Glutamatergic neuron (in vitro differentiated cells): ENCODE measurements at regions not wholly inside any gene's neighbourhood (a gene's known extent, or its start where the extent isn't known, plus 50 kb on each side); places are given as distances from the start of the nearest gene placed in this dataset.

Experiments
- DNase-seq: peaks from one replicate; pipeline ENCODE4 v3.0.0; 2022
- H3K27ac Mint-ChIP-seq: one replicate; pipeline ENCODE4 v1.8.0; 2020; ENCODE audit warnings: mild to moderate bottlenecking, mixed read lengths, inconsistent platforms; ENCODE audit not compliant: unreplicated experiment
- H3K27me3 Mint-ChIP-seq: one replicate; pipeline ENCODE4 v1.8.0; 2020; ENCODE audit warnings: mild to moderate bottlenecking, moderate library complexity, mixed read lengths, inconsistent platforms; ENCODE audit not compliant: unreplicated experiment
- H3K36me3 Mint-ChIP-seq: one replicate; pipeline ENCODE4 v1.8.0; 2020; ENCODE audit warnings: mild to moderate bottlenecking, mixed read lengths, inconsistent platforms; ENCODE audit not compliant: unreplicated experiment
- H3K4me1 Mint-ChIP-seq: one replicate; pipeline ENCODE4 v1.8.0; 2020; ENCODE audit warnings: mild to moderate bottlenecking, low read depth, mixed read lengths, inconsistent platforms; ENCODE audit not compliant: unreplicated experiment
- H3K4me3 Mint-ChIP-seq: one replicate; pipeline ENCODE4 v1.8.0; 2020; ENCODE audit warnings: mild to moderate bottlenecking, mixed read lengths, inconsistent platforms; ENCODE audit not compliant: unreplicated experiment
- H3K9me3 Mint-ChIP-seq: one replicate; pipeline ENCODE4 v1.8.0; 2020; ENCODE audit warnings: mild to moderate bottlenecking, moderate library complexity, mixed read lengths, inconsistent platforms; ENCODE audit not compliant: unreplicated experiment
- TF ChIP-seq, protein P1 (sequence below): fragments of 200-600 bp; sonication (generic); IDR thresholded peaks from one replicate; pipeline ENCODE4 v1.5.0; 2021; ENCODE audit not compliant: partially characterized antibody, unreplicated experiment

DNA sequence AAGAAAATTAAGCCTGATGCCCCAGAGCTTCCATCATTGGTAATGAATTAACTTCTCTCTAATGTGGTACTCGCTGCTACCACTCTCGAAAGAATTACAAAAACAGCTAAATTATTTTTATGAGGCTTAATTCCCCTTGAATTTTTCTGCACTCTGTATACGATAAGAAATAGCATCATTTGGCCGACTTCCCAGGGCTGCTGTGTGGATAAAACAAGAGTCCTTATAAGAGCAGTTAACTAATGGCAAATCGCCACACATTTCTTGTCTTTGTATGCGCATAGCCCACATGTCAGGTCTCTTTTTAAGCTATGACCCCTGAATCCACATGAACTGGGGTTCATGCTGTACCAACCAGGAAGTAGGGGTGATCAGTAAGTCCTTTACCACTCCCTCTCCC, 668.4 kb downstream of the TMEM182 start:
- TF ChIP-seq, protein P1, sequence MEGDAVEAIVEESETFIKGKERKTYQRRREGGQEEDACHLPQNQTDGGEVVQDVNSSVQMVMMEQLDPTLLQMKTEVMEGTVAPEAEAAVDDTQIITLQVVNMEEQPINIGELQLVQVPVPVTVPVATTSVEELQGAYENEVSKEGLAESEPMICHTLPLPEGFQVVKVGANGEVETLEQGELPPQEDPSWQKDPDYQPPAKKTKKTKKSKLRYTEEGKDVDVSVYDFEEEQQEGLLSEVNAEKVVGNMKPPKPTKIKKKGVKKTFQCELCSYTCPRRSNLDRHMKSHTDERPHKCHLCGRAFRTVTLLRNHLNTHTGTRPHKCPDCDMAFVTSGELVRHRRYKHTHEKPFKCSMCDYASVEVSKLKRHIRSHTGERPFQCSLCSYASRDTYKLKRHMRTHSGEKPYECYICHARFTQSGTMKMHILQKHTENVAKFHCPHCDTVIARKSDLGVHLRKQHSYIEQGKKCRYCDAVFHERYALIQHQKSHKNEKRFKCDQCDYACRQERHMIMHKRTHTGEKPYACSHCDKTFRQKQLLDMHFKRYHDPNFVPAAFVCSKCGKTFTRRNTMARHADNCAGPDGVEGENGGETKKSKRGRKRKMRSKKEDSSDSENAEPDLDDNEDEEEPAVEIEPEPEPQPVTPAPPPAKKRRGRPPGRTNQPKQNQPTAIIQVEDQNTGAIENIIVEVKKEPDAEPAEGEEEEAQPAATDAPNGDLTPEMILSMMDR, result no peak
- H3K27me3 Mint-ChIP-seq, result no peaks in the 10 kb centered on the region
- DNase-seq, result no peak

DNA sequence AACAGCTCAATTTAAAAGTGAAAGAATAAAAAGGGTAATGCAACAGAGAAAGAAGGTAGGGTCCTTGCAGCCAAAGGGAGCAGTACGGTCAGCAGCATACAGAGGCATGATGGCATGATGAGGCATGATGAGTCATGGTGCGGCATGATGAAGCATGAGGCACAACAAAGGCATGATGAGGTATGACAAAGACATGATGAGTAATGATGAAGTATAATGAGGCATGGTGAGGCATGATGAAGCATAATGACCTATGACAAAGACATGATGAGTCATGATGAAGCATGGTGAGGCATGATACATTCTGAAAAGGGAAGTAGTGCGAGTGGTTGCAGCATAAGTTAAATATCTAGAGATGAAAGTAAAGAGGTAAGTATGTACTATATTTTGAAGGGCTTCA, 673.2 kb downstream of the TMEM182 start:
- Mint-ChIP-seq H3K36me3 (no peaks in the 10 kb centered on the region), H3K27me3 (no peaks in the 10 kb centered on the region), H3K27ac (no peak overlapping the region), H3K4me1 (no peaks in the 10 kb centered on the region), H3K4me3 (no peak overlapping the region), H3K9me3 (no peaks in the 10 kb centered on the region)
- DNase-seq, result no peak
- TF ChIP-seq, protein P1, result no peak

More for the DNA sequence above, 668.4 kb downstream of the TMEM182 start:
- H3K36me3 Mint-ChIP-seq, result no peaks in the 10 kb centered on the region
- H3K4me3 Mint-ChIP-seq, result no peak overlapping the region
- no peaks in the 10 kb centered on the region for H3K9me3 Mint-ChIP-seq
- H3K27ac Mint-ChIP-seq, result no peak overlapping the region
- H3K4me1 Mint-ChIP-seq, result no peaks in the 10 kb centered on the region

DNA sequence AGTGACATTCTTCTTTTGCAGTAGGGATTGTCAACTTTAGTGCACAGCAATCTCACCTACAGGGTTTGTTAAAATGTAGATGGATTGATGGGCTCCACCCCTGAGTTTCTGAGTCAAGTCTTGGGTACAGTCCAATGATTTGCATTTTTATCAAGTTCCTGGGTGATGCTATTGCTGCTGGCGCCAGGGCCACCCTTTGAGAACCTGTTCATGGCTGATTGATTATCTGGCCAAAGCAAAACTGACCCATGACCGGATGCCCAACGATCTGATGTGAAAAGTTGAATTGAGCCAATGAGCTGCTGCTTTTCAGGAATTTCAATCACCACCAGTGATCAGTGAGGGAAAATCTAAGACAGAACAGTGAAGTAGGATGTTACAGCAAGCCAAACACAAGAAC, 675.3 kb downstream of the TMEM182 start:
- H3K9me3 Mint-ChIP-seq, result no peaks in the 10 kb centered on the region
- no peaks in the 10 kb centered on the region for H3K4me1 Mint-ChIP-seq
- H3K27ac Mint-ChIP-seq, result no peak overlapping the region
- no peak overlapping the region for H3K4me3 Mint-ChIP-seq
- TF ChIP-seq, protein P1, result no peak
- no peak for DNase-seq
- H3K27me3 Mint-ChIP-seq, result no peaks in the 10 kb centered on the region
- no peaks in the 10 kb centered on the region for H3K36me3 Mint-ChIP-seq

DNA sequence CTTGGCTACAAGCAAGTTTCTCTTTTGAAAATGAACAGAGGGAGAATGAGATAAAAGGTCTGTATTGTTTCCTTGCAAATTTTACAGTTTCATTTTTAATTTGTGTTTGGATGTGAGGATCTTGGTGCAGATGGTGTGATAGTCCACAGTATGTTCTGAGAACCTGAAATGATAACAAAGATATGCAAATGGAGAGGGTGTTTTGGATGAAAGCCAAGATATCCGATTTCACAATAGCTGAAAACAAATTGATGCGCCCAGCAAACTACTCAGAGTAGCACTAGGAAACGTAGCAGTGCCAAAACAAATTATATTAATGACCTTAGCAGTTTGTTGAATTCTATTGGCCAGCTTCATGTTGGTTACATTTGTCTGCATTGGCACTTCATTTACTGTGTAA, 683.5 kb downstream of the TMEM182 start:
- H3K9me3 Mint-ChIP-seq, result no peaks in the 10 kb centered on the region
- H3K27me3 Mint-ChIP-seq, result peaks cover 3% of the 10 kb centered on the region
- H3K27ac Mint-ChIP-seq, result no peak overlapping the region
- no peak overlapping the region for H3K4me3 Mint-ChIP-seq
- TF ChIP-seq, protein P1, result no peak
- DNase-seq, result no peak
- no peaks in the 10 kb centered on the region for H3K36me3 Mint-ChIP-seq
- peaks cover 11% of the 10 kb centered on the region for H3K4me1 Mint-ChIP-seq

DNA sequence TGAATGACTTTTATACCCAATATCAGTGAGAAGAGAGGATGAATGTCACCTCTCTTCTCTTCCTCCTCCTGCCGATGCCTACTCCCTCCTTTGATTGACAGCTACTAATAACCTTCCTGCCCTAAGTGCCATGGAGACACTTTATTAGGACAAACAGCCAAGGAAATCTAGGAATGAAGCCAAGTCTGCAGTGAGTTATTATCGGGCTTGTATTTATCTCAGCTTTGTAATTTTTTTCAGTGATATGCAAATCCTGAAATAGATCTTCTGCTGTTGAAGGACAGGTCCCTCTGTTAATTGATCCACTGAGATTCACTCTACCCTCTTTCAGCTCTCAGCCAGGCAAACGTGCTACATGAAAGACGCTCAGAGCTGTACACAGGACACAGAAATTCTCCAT, 686.7 kb downstream of the TMEM182 start:
- Mint-ChIP-seq H3K9me3 (no peaks in the 10 kb centered on the region), H3K4me1 (peaks cover 11% of the 10 kb centered on the region), H3K4me3 (no peak overlapping the region), H3K36me3 (no peaks in the 10 kb centered on the region), H3K27me3 (peaks cover 3% of the 10 kb centered on the region), H3K27ac (no peak overlapping the region)
- TF ChIP-seq, protein P1, result no peak
- no peak for DNase-seq
